ENCODE measurements at regions not wholly inside any gene's neighbourhood (a gene's known extent, or its start where the extent isn't known, plus 50 kb on each side); places are given as distances from the start of the nearest gene placed in this dataset.

GRCh38 chr12:24455811-24456210 is 493.1 kb downstream of the BCAT1 start:
- ChIA-PET CTCF (no interaction called here), POLR2A (no interaction called here)
- Mint-ChIP-seq H3K4me3 (no peak overlapping the region), H3K4me1 (peaks cover 24% of the 10 kb centered on the region), H3K36me3 (no peaks in the 10 kb centered on the region), H3K27ac (no peak overlapping the region), H3K27me3 (ENCODE audit: low read depth) (no peaks in the 10 kb centered on the region), H3K9me3 (0 out of 2 replicates have a peak, but pooled peaks cover 3% of the 10 kb centered on the region)
- DNase-seq (ENCODE audit: low spot score) (no peak), ATAC-seq (peak; percentile 65)
- TF ChIP-seq TP53 (CRISPR knock-in tag; IDR thresholded peaks at IDR 0.05) (no peak), RORB (CRISPR knock-in tag; IDR thresholded peaks at IDR 0.05) (no peak), ATF6 (CRISPR knock-in tag; IDR thresholded peaks at IDR 0.05) (no peak), MXD4 (CRISPR knock-in tag; IDR thresholded peaks at IDR 0.05; ENCODE audit: borderline replicate concordance) (no peak), ARID4B (CRISPR knock-in tag; IDR thresholded peaks at IDR 0.05; ENCODE audit: borderline replicate concordance) (no peak), FOXP1 (CRISPR knock-in tag; IDR thresholded peaks at IDR 0.05; ENCODE audit: borderline replicate concordance) (no peak), AR (CRISPR knock-in tag; IDR thresholded peaks at IDR 0.05) (no peak), ZNF219 (CRISPR knock-in tag; IDR thresholded peaks at IDR 0.05; ENCODE audit: borderline replicate concordance) (no peak), JUN (CRISPR knock-in tag; IDR thresholded peaks at IDR 0.05) (no peak), ZBTB21 (CRISPR knock-in tag; IDR thresholded peaks at IDR 0.05; ENCODE audit: borderline replicate concordance) (no peak), MLX (CRISPR knock-in tag; IDR thresholded peaks at IDR 0.05) (no peak), ZNF671 (CRISPR knock-in tag; IDR thresholded peaks at IDR 0.05) (no peak), KAT7 (CRISPR knock-in tag; IDR thresholded peaks at IDR 0.05; ENCODE audit: borderline replicate concordance) (no peak), AFF4 (CRISPR knock-in tag; IDR thresholded peaks at IDR 0.05; ENCODE audit: borderline replicate concordance) (no peak), JAZF1 (CRISPR knock-in tag; IDR thresholded peaks at IDR 0.05) (no peak), ZSCAN18 (CRISPR knock-in tag; IDR thresholded peaks at IDR 0.05) (no peak), CTCF (IDR thresholded peaks at IDR 0.05) (no peak)

All from WTC11 (cell line).